Astrocyte of the spinal cord (primary cell): ENCODE measurements at regions not wholly inside any gene's neighbourhood (a gene's known extent, or its start where the extent isn't known, plus 50 kb on each side); places are given as distances from the start of the nearest gene placed in this dataset.

Experiments
- DNase-seq: peaks from one replicate; pipeline ENCODE4 v3.0.0; 2011; ENCODE audit warnings: low read depth, low spot score
- H3K4me3 ChIP-seq: 2 replicates; pipeline ENCODE4 v1.5.1; 2011; ENCODE audit warnings: low read depth, mild to moderate bottlenecking, low read length, moderate library complexity
- in situ Hi-C: cut with HindIII; loops from 2 replicates; pipeline ENCODE4 v1.10.0; 2017; ENCODE audit warnings: low sequenced_read_pairs
- TF ChIP-seq, protein P1 (sequence below): IDR thresholded peaks from 2 replicates; pipeline ENCODE4 v1.5.1; 2012; ENCODE audit warnings: low read depth, mild to moderate bottlenecking, low read length, inconsistent platforms

DNA sequence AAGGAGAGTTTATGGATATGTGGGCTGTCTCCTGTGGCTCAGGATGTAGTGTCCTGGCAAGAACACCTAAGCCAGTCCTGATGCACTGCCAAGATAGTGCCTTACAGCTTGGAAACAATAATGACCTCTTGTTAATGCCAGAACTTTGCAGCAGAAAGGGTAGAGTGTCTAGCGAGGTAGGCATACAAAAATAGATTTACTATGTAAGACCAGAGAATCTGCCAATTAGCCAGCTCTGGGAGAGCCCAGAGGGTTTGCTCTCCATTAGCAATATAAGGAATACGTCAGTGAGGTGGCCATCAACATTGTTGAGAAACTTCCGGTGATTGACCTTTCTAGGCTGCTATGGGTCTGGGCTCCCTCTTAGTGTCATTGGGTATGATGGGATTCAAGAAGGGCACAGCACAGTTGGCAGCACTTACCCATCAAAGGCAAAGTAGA is 178.5 kb upstream of the GALNT2 start:
- no peak for DNase-seq
- in situ Hi-C loops: no loop called here

DNA sequence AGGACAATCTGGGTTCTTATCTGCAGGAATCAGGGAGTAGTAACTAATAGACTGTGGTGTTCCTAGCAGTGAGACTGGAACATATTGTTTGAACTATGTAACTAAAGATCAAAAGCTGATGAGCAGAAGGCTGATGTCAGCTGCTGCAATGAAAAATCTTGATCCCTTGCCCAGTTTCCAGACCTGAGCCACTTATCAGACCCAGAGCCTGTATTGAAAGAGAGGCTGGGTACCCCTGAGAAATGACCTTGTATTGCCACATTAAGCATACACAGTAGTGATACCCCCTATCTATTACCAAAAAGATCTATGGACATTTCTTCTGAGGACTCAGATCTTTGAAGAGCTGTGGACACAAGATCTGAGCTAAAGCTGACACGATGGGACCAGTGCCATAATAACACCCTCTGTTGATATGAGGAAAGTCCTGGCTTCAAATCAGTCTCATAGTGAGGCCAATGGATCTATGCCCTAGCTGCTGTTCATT is 178.0 kb upstream of the GALNT2 start:
- in situ Hi-C loops: no loop called here
- TF ChIP-seq, protein P1, sequence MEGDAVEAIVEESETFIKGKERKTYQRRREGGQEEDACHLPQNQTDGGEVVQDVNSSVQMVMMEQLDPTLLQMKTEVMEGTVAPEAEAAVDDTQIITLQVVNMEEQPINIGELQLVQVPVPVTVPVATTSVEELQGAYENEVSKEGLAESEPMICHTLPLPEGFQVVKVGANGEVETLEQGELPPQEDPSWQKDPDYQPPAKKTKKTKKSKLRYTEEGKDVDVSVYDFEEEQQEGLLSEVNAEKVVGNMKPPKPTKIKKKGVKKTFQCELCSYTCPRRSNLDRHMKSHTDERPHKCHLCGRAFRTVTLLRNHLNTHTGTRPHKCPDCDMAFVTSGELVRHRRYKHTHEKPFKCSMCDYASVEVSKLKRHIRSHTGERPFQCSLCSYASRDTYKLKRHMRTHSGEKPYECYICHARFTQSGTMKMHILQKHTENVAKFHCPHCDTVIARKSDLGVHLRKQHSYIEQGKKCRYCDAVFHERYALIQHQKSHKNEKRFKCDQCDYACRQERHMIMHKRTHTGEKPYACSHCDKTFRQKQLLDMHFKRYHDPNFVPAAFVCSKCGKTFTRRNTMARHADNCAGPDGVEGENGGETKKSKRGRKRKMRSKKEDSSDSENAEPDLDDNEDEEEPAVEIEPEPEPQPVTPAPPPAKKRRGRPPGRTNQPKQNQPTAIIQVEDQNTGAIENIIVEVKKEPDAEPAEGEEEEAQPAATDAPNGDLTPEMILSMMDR: no peak
- H3K4me3 ChIP-seq: no peak overlapping the region
- DNase-seq: no peak

More for the DNA sequence above, 178.5 kb upstream of the GALNT2 start:
- TF ChIP-seq, protein P1: no peak
- no peak overlapping the region for H3K4me3 ChIP-seq

GRCh38 chr1:229891227-229891626 is 175.8 kb upstream of the GALNT2 start:
- TF ChIP-seq, protein P1: no peak
- no peak overlapping the region for H3K4me3 ChIP-seq
- in situ Hi-C loops: no loop called here
- no peak for DNase-seq

- H3K4me3 ChIP-seq: no peak overlapping the region
- in situ Hi-C loops: no loop called here
- no peak for DNase-seq
- TF ChIP-seq, protein P1: no peak
Measured at GRCh38 chr1:229892515-229893117, 174.4 kb upstream of the GALNT2 start.

DNA sequence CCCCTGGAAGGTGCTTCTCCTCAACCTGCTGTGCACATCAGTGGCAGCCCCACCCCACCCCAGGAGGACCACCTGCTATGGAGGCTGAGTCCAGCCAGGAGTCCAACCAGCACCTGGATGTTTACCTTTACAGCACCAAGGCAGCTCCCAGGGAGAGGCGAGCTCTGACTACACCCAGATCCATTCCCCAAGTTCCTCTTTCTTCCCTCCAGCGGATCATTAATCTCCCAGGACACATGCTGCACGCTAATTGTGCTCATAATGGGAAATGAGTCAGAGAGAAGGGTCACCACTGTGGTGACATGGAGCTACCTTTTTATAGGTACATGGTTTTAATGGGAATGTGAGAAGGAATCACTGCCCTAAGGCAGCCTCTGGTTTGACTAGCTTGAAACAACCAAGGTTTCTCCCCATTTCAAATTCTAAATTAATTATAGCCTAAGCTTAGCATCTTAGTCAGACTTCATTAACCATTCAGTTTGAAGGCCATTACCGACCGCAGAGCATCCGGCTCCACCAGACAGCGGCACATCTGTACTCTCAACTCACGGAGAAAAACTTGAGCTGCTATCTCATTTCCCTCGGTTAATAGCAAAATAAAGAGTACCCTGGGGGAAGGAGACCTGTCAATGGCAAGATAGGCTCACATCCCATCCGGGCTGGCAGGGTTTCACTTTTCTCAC is 173.1 kb upstream of the GALNT2 start:
- in situ Hi-C loops: no loop called here
- no peak overlapping the region for H3K4me3 ChIP-seq
- DNase-seq: no peak
- TF ChIP-seq, protein P1: no peak

- in situ Hi-C loops: no loop called here
- DNase-seq: no peak
- no peak overlapping the region for H3K4me3 ChIP-seq
- TF ChIP-seq, protein P1: no peak
Measured at GRCh38 chr1:229894532-229894931, 172.5 kb upstream of the GALNT2 start.
